ENCODE measurements at regions not wholly inside any gene's neighbourhood (a gene's known extent, or its start where the extent isn't known, plus 50 kb on each side); places are given as distances from the start of the nearest gene placed in this dataset.

- TF ChIP-seq ZNF335 (CRISPR knock-in tag; IDR thresholded peaks at IDR 0.05) (no peak), RBM22 (optimal IDR thresholded peaks at IDR 0.05; ENCODE audit: low read length) (no peak), HOXA3 (CRISPR knock-in tag; IDR thresholded peaks at IDR 0.05) (no peak), YY1 (IDR thresholded peaks at IDR 0.05; ENCODE audit: insufficient read depth, insufficient replicate concordance, low read depth, low read length) (no peak), CREB1 (IDR thresholded peaks at IDR 0.05) (no peak), CREB1 (CRISPR knock-in tag; IDR thresholded peaks at IDR 0.05) (no peak), FIP1L1 (IDR thresholded peaks at IDR 0.05; ENCODE audit: borderline replicate concordance, insufficient read depth, low read depth, low read length) (no peak)
These were observed 168.2 kb upstream of the KCNMB2 start for GRCh38 chr3:178367817-178368617.
